HUES6 (cell line): ENCODE measurements at regions not wholly inside any gene's neighbourhood (a gene's known extent, or its start where the extent isn't known, plus 50 kb on each side); places are given as distances from the start of the nearest gene placed in this dataset.

Experiments
- H3K27ac ChIP-seq: 2 replicates; pipeline ENCODE4 v1.7.0; 2013; ENCODE audit warnings: low read depth, mild to moderate bottlenecking, low read length, inconsistent platforms
- H3K27me3 ChIP-seq: 2 replicates; pipeline ENCODE4 v1.6.1; 2013; ENCODE audit warnings: low read length; ENCODE audit not compliant: control insufficient read depth, insufficient read depth
- H3K36me3 ChIP-seq: 2 replicates; pipeline ENCODE4 v1.6.1; 2013; ENCODE audit warnings: low read length; ENCODE audit not compliant: control insufficient read depth, insufficient read depth
- H3K4me1 ChIP-seq: 2 replicates; pipeline ENCODE4 v1.6.1; 2013; ENCODE audit warnings: low read length; ENCODE audit not compliant: control insufficient read depth, insufficient read depth
- H3K4me3 ChIP-seq: 2 replicates; pipeline ENCODE4 v1.5.1; 2013; ENCODE audit warnings: low read depth, low read length
- H3K9ac ChIP-seq: one replicate; pipeline ENCODE4 v1.6.1; 2013; ENCODE audit warnings: mild to moderate bottlenecking, low read length
- H3K9me3 ChIP-seq: 2 replicates; pipeline ENCODE4 v1.6.1; 2013; ENCODE audit warnings: low read depth, low read length; ENCODE audit not compliant: control insufficient read depth, insufficient read depth

DNA sequence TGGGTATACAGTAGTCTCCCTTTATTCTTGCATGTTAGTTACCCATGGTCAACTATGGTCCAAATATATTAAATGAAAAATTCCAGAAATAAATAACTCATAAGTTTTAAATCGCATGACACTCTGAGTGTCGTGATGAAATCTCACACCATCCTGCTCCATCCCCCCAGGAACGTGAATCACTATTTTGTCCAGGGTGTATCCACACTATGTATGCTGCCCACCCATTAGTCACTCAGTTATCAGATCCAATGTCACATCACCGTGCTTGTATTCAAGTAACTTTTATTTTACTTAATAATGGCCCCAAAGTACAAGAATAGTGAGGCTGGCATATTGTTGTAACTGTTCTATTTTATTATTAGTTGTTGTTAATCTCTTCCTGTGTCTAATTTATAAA lies 115.8 kb upstream of the SERP2 start:
- Histone ChIP-seq H3K27ac (no peak overlapping the region), H3K9me3 (no peaks in the 10 kb centered on the region), H3K9ac (no peak overlapping the region), H3K36me3 (no peaks in the 10 kb centered on the region), H3K4me3 (no peak overlapping the region), H3K4me1 (peaks cover 8% of the 10 kb centered on the region), H3K27me3 (no peaks in the 10 kb centered on the region)

DNA sequence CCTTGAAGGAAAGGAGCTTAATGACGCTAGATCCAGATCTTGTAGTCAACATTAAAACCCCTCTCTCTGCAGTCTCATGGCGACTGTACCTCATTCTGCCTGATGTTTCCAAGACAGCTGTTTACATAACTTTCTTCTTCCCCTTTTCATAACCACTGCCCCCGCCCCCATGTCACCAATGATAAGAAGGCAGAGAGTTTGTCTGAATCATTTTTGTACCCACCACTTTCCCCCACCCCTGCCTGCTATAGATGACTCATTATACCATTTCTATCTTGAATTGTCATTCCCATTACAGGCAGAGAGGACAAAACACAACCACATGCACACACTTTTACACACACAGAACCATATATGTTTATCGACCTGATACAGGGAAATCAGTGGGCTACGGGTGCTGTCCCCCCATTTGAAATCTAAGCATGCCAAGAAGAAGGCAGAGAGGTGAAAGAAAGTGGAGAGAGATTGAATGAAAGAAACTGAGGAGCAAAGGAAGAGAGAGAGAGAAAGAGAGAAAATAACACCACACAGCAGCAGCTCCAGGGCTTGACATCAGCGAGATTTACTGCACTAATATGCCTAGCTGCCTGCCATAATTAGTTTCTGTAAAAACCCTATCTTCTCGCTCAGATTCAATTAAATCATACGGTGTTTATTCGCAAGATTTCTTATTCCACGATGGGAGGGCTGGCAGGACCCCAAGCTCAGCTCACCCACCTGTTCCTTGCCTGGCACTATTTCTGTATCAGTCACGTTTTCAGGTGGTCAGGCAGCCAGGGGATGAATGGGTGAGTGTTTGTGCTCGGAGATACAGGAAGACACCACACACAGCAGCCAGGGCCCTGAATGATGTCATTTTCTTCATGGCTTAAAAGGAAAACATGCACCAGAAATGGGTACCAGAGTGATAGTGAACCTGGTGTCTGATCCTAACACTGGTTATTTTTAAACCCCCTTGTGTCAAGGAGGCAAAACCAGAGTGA lies 114.3 kb upstream of the SERP2 start:
- no peak overlapping the region for H3K27ac ChIP-seq
- H3K9me3 ChIP-seq = no peaks in the 10 kb centered on the region
- no peak overlapping the region for H3K4me3 ChIP-seq
- no peak overlapping the region for H3K9ac ChIP-seq
- H3K4me1 ChIP-seq = peaks cover 8% of the 10 kb centered on the region
- no peaks in the 10 kb centered on the region for H3K36me3 ChIP-seq
- no peaks in the 10 kb centered on the region for H3K27me3 ChIP-seq

DNA sequence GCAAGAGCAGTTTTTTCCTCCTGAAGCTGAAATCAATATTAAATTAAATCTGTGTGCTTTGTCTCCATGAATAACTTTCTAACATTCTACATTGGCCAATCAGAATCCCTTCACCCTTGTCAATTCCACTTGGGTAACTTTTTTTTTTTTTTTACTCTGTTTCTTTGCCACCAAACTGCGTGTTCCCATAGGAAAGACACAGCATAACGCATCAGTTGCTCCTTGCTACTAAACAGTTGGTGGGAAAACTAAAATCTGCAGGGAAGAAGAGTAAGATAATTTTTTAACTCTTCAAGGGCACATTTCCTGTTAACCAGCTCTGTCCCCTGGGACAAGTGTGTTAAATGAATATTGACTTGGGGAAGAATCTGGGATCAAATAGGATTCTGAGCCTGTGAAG lies 113.3 kb upstream of the SERP2 start:
- no peaks in the 10 kb centered on the region for H3K9me3 ChIP-seq
- H3K27ac ChIP-seq = no peak overlapping the region
- H3K36me3 ChIP-seq = no peaks in the 10 kb centered on the region
- H3K4me3 ChIP-seq = no peak overlapping the region
- no peak overlapping the region for H3K9ac ChIP-seq
- H3K4me1 ChIP-seq = peaks cover 7% of the 10 kb centered on the region
- no peaks in the 10 kb centered on the region for H3K27me3 ChIP-seq

DNA sequence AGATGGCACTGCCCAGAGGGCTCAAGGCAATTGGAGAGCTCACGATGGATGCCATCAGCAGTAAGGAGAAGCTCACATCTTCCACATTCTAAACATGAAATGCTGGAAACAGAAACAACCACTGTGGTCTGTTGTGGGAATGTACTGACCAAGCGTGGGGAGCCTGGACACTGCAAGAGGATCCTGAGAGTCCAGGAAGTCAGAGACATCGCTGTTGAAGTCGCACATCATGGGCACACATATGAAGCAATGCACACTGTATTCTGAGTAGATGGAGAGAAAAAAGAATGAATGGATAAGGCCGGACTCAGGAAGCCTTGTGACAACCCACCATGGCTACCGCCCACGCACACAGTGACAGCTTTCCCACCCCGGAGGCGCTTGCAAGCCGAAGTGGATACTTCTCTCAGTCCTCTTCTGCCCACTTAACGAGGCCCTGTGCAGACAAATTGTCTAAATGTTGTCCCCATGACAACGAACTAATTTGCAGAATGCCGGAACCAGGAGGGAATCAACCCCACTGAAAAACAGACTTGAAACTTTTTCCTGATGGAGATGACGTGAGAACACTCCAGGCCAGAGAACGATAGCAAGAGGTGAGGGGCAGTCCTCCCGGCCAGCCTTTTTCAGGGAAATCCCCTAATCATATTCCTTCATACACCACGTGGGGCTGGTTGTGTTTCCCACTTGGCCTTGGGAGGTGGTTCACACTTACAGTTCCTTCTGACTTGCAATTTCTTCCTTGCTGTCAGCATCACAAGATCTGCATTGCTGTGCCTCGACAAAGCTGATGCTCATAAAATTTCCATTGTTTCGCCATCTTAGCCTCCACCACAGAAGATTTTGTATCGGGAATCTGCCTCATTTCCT lies 109.6 kb upstream of the SERP2 start:
- Histone ChIP-seq H3K4me3 (no peak overlapping the region), H3K27me3 (no peaks in the 10 kb centered on the region), H3K9ac (no peak overlapping the region), H3K36me3 (no peaks in the 10 kb centered on the region), H3K27ac (no peak overlapping the region), H3K4me1 (0 out of 2 replicates have a peak, but pooled peaks cover 5% of the 10 kb centered on the region), H3K9me3 (peaks cover 11% of the 10 kb centered on the region)

DNA sequence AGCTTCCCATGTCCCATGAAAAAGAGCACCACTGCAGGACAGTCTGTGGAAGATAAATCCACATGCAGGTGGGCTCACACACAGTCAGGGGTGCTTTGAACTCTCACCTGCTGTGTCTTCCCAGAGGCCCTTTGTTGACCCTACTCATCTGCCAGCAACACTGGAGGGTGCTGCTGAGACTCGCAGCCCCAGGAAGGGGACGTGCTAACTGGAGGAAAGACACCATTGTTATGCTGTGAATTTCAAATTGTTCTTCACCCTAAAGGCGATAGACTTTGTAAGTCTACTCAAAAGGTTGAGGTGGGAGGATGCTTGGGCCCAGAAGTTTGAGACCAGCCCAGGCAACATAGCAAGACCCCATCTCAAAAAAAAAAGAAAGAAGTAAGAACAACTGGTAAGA lies 107.3 kb upstream of the SERP2 start:
- H3K9ac ChIP-seq = no peak overlapping the region
- no peaks in the 10 kb centered on the region for H3K27me3 ChIP-seq
- no peak overlapping the region for H3K27ac ChIP-seq
- no peaks in the 10 kb centered on the region for H3K36me3 ChIP-seq
- H3K4me1 ChIP-seq = 0 out of 2 replicates have a peak, but pooled peaks cover 5% of the 10 kb centered on the region
- H3K9me3 ChIP-seq = peaks cover 11% of the 10 kb centered on the region
- no peak overlapping the region for H3K4me3 ChIP-seq

DNA sequence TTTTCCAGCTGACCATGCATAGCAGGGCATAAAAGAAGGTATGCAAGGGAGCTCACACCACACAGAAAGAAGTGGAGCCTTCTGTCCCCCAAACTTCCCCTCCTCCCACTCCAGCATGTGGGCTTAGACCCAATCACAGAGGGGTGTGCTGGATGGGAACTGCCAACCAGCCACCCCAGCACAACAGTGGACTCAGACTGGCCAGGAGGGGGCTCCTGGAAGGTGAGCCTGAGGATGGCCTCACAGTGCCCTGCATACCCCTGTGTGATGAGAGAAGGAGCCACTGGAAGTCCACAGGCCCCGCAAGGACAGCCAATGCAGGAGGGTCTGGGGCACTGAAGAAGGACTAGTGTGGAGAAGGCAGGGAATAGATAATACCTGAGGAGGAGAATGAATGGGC lies 106.9 kb upstream of the SERP2 start:
- Histone ChIP-seq H3K27me3 (no peaks in the 10 kb centered on the region), H3K4me3 (no peak overlapping the region), H3K27ac (no peak overlapping the region)

DNA sequence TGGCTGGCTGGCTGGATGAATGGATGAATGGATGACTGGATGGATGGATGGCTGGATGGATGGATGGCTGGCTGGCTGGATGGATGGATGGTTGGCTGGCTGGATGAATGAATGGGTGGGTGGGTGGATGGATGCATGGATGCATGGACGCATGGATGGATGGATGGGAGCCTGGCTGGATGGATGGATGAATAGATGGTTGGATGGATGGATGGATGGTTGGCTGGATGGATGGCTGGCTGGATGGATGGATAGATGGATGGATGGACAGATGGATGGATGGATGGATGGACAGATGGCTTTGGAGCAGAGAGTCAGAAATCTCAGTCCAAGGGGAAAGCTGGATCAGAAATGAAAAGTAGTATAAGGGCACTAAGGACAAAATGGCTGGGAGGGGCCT lies 106.4 kb upstream of the SERP2 start:
- Histone ChIP-seq H3K9ac (no peak overlapping the region), H3K4me3 (no peak overlapping the region), H3K4me1 (0 out of 2 replicates have a peak, but pooled peaks cover 5% of the 10 kb centered on the region), H3K27ac (no peak overlapping the region), H3K27me3 (no peaks in the 10 kb centered on the region), H3K9me3 (peaks cover 11% of the 10 kb centered on the region), H3K36me3 (no peaks in the 10 kb centered on the region)

More for the DNA sequence above, 106.9 kb upstream of the SERP2 start:
- peaks cover 11% of the 10 kb centered on the region for H3K9me3 ChIP-seq
- 0 out of 2 replicates have a peak, but pooled peaks cover 5% of the 10 kb centered on the region for H3K4me1 ChIP-seq
- no peak overlapping the region for H3K9ac ChIP-seq
- H3K36me3 ChIP-seq = no peaks in the 10 kb centered on the region

DNA sequence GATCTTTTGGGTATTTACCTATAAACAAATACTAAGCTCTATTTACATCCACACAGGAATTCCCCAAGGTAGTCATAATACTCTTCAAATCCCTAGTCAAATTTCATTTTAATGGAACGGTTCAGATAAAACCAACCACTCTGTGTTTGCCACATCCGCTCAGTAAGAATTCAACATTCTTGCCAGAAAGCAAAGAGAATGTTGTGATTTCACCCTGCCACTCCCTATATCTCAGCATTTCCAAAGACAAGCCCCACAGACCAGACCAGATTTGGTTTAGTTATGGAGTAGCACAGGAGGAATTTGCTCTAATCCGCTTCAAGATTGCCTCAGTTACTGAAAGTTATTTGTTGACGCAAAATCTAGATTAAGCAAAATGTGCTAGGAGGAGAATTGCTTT lies 105.6 kb upstream of the SERP2 start:
- H3K27ac ChIP-seq = no peak overlapping the region
- no peak overlapping the region for H3K4me3 ChIP-seq
- H3K27me3 ChIP-seq = no peaks in the 10 kb centered on the region
- 0 out of 2 replicates have a peak, but pooled peaks cover 5% of the 10 kb centered on the region for H3K4me1 ChIP-seq
- no peaks in the 10 kb centered on the region for H3K36me3 ChIP-seq
- no peak overlapping the region for H3K9ac ChIP-seq
- H3K9me3 ChIP-seq = peaks cover 11% of the 10 kb centered on the region

DNA sequence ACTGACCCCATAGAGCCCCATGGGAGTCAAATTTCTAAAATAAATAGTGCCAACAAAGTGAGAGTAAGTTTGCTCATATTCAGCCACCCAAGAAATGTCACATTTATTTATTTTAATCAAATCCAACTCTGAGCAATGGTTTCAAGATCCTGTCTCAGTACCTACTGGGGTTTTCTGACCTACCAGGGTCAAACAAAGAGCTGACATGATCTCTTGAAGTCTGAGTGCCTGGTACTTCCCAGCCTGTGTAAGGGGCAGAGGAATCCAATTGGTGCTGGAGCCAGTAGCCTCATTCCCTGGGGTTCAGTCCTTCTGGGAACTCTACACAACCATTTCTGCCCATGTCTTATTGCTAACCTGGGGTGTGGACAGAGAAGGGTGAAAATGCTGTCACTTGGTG lies 104.6 kb upstream of the SERP2 start:
- H3K9me3 ChIP-seq = peaks cover 11% of the 10 kb centered on the region
- H3K9ac ChIP-seq = no peak overlapping the region
- no peak overlapping the region for H3K27ac ChIP-seq
- no peaks in the 10 kb centered on the region for H3K36me3 ChIP-seq
- H3K4me3 ChIP-seq = no peak overlapping the region
- H3K27me3 ChIP-seq = no peaks in the 10 kb centered on the region
- 0 out of 2 replicates have a peak, but pooled peaks cover 5% of the 10 kb centered on the region for H3K4me1 ChIP-seq

DNA sequence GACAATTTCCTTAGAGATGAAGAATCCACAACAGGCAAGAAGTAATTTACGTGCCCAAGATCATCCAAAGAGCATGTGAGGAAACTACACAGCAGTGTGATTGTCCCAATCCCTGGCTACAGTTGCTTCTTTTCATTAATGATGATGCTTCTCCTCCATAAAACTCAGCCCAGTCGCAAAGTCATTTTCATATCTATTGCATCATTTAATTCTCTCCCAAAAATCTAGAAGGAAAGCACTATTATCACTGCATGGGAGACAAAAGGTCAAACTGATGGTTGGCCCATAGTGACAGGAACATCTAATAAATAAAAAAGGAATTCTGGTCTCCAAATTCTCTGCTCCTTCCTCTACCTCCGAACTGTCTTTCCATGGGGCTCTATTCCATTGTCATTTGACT lies 103.5 kb upstream of the SERP2 start:
- Histone ChIP-seq H3K36me3 (no peaks in the 10 kb centered on the region), H3K27ac (no peak overlapping the region), H3K9me3 (peaks cover 11% of the 10 kb centered on the region), H3K27me3 (no peaks in the 10 kb centered on the region), H3K4me1 (0 out of 2 replicates have a peak, but pooled peaks cover 5% of the 10 kb centered on the region), H3K4me3 (no peak overlapping the region), H3K9ac (no peak overlapping the region)
